Chondrocyte (in vitro differentiated cells): ENCODE measurements at regions not wholly inside any gene's neighbourhood (a gene's known extent, or its start where the extent isn't known, plus 50 kb on each side); places are given as distances from the start of the nearest gene placed in this dataset.

ENCODE experiments used
- DNase-seq: peaks from one replicate; pipeline ENCODE4 v3.0.0; 2021; ENCODE audit warnings: mixed read lengths, low spot score
- H3K27ac Mint-ChIP-seq: one replicate; pipeline ENCODE4 v1.8.0; 2021; ENCODE audit warnings: mild to moderate bottlenecking, moderate library complexity, mixed read lengths; ENCODE audit not compliant: unreplicated experiment
- H3K27me3 Mint-ChIP-seq: 2 replicates; pipeline ENCODE4 v1.8.0; 2021; ENCODE audit warnings: low read depth, mixed read lengths
- H3K36me3 Mint-ChIP-seq: 2 replicates; pipeline ENCODE4 v1.8.0; 2021; ENCODE audit warnings: low read depth, mixed read lengths
- H3K4me1 Mint-ChIP-seq: 2 replicates; pipeline ENCODE4 v1.8.0; 2021; ENCODE audit warnings: low read depth, mild to moderate bottlenecking, mixed read lengths
- H3K4me3 Mint-ChIP-seq: one replicate; pipeline ENCODE4 v1.8.0; 2021; ENCODE audit warnings: mild to moderate bottlenecking, moderate library complexity, mixed read lengths; ENCODE audit not compliant: unreplicated experiment
- H3K9me3 Mint-ChIP-seq: 2 replicates; pipeline ENCODE4 v1.8.0; 2021; ENCODE audit warnings: low read depth, mixed read lengths
- TF ChIP-seq, protein P1 (sequence below): fragments of 200-600 bp; sonication (generic); IDR thresholded peaks from 2 replicates; pipeline ENCODE4 v1.5.0; 2021; ENCODE audit warnings: antibody characterized with exemption, mild to moderate bottlenecking, moderate library complexity

DNA sequence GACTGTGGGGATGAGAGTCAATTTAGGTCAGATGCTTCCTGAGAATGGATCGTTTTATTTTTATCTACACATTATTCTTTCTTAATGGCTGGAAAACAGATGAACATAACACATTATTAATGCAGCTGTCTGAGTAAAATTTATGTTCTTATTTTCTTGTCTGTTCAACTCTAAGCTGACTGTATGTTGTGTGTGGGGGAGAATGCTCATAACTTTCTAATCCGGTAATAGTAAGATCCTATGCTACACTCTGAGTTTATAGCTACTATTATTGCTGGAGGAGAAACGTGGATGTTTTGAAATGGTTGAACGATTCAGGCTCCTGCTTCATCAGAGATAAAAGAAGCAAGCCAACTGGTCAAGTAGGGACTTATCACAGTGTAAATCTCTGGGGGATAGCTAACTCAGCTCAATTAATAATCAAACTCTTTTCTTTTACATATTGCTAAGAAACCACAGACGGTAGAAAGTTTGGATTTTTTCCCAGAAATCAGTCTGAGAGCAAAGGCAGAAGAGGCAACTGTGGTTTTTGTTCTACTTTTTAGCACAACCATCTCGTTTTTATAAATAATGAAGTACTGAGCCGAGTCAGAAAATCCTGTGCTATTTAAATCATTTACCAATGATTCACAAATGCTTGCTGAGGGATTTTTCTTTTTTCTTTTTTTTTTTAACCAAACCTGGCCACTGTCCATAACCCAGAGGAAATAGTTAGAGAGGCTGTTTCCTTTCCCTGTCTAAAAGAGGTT, 265.0 kb upstream of the FAM174A start:
- TF ChIP-seq, protein P1, sequence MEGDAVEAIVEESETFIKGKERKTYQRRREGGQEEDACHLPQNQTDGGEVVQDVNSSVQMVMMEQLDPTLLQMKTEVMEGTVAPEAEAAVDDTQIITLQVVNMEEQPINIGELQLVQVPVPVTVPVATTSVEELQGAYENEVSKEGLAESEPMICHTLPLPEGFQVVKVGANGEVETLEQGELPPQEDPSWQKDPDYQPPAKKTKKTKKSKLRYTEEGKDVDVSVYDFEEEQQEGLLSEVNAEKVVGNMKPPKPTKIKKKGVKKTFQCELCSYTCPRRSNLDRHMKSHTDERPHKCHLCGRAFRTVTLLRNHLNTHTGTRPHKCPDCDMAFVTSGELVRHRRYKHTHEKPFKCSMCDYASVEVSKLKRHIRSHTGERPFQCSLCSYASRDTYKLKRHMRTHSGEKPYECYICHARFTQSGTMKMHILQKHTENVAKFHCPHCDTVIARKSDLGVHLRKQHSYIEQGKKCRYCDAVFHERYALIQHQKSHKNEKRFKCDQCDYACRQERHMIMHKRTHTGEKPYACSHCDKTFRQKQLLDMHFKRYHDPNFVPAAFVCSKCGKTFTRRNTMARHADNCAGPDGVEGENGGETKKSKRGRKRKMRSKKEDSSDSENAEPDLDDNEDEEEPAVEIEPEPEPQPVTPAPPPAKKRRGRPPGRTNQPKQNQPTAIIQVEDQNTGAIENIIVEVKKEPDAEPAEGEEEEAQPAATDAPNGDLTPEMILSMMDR = no peak
- H3K36me3 Mint-ChIP-seq = no peaks in the 10 kb centered on the region
- peaks cover under 1% of the 10 kb centered on the region for H3K27me3 Mint-ChIP-seq
- no peak for DNase-seq
- H3K9me3 Mint-ChIP-seq = no peaks in the 10 kb centered on the region
- peak overlapping the region; percentile 59 for H3K27ac Mint-ChIP-seq
- no peak overlapping the region for H3K4me3 Mint-ChIP-seq
- peaks cover 17% of the 10 kb centered on the region for H3K4me1 Mint-ChIP-seq

DNA sequence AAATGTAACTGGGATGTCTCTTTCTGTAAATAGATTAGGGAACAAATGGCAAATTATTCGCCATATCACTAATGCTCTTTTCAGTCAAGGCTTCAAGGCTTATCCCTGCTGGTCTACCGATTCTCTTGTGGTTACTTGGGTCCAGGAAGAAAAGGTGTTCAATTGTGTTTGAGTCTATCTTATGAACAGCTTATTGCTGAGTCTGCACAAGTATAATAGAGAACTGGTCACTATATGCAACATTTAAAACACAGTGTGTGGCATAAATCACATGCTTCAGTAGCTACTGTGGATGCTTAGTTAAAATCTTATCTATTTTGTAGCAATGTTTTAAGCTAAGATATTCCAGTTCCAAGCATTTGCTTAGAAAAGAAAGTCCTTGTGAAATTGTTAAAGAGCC, 274.2 kb upstream of the FAM174A start:
- H3K9me3 Mint-ChIP-seq = no peaks in the 10 kb centered on the region
- TF ChIP-seq, protein P1 = no peak
- no peak overlapping the region for H3K27ac Mint-ChIP-seq
- H3K36me3 Mint-ChIP-seq = no peaks in the 10 kb centered on the region
- H3K27me3 Mint-ChIP-seq = peaks cover 8% of the 10 kb centered on the region
- H3K4me3 Mint-ChIP-seq = no peak overlapping the region
- no peaks in the 10 kb centered on the region for H3K4me1 Mint-ChIP-seq
- no peak for DNase-seq

DNA sequence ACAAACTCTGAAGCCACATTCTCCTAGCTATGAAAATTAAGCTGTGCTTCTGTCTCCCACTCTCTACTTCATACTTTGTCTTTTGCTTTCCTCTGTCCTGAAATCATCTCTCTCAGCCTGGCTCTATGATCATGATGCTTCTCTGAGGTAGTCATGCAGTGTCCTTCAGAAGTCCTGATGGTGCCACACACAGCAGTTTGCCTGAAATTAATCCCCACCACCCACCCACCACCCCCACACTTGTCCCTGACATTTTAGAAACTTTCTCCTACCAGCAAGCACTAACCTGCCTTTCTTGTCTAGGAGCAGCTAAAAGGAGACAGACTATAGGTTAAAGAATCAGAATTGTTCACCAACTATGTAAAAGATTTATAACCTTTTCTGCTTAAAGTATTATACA, 282.2 kb upstream of the FAM174A start:
- no peaks in the 10 kb centered on the region for H3K36me3 Mint-ChIP-seq
- no peak overlapping the region for H3K4me3 Mint-ChIP-seq
- DNase-seq = no peak
- TF ChIP-seq, protein P1 = no peak
- peaks cover 2% of the 10 kb centered on the region for H3K27me3 Mint-ChIP-seq
- no peaks in the 10 kb centered on the region for H3K9me3 Mint-ChIP-seq
- no peaks in the 10 kb centered on the region for H3K4me1 Mint-ChIP-seq
- no peak overlapping the region for H3K27ac Mint-ChIP-seq

DNA sequence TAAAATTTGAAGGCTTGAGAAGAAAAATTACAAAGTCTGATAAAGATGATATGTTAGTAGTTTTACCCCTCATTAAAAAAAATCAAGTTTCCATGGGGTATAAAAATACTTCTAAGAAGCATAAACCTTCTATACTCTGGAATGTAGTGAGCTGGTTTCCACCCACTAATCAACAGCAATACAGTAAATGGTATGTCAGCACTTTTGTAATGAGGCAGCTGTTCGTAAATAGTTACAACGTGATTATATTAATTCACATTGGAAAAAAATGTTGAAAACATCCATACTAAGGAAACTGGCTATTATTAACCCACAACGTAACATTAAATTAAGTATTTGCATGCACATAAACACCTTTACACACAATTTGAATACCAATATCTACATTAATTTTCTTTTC, 283.1 kb upstream of the FAM174A start:
- TF ChIP-seq, protein P1 = no peak
- H3K9me3 Mint-ChIP-seq = no peaks in the 10 kb centered on the region
- no peak overlapping the region for H3K4me3 Mint-ChIP-seq
- peaks cover 2% of the 10 kb centered on the region for H3K27me3 Mint-ChIP-seq
- no peaks in the 10 kb centered on the region for H3K4me1 Mint-ChIP-seq
- no peaks in the 10 kb centered on the region for H3K36me3 Mint-ChIP-seq
- H3K27ac Mint-ChIP-seq = no peak overlapping the region
- DNase-seq = no peak

DNA sequence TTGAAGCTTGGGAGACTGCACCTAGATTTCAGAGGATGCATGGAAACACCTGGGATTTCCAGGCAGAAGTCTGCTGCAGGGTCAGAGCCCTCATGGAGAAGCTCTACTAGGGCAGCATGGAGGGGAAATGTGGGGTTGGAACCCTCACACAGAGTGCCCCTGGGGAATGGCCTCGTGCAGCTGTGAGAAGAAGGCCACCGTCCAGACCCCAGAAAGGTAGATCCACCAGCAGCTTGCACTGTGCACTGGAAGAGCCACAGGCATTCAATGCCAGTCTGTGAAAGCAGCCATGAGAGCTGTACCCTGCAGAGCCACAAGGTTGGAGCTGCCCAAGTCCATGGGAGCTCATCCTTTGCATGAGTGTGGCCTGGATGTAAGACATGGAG, 285.3 kb upstream of the FAM174A start:
- peak; percentile 39 for DNase-seq
- Mint-ChIP-seq H3K4me1 (no peaks in the 10 kb centered on the region), H3K27me3 (peaks cover 2% of the 10 kb centered on the region), H3K36me3 (no peaks in the 10 kb centered on the region), H3K27ac (no peak overlapping the region), H3K9me3 (no peaks in the 10 kb centered on the region), H3K4me3 (no peak overlapping the region)
- TF ChIP-seq, protein P1 = no peak
